Right cardiac atrium (tissue), 5 donors: ENCODE measurements at regions not wholly inside any gene's neighbourhood (a gene's known extent, or its start where the extent isn't known, plus 50 kb on each side); places are given as distances from the start of the nearest gene placed in this dataset.
A peak's percentile ranks its signal among the peaks of the same experiment; 100 is the strongest.

ENCODE experiments used
- ATAC-seq, 2 donors: fragments of 200-7000 bp; cut with Tn5 transposase; one replicate each; pipeline versions ENCODE4 v1.8.0 to v1.9.1; 2020; ENCODE audit warnings: moderate library complexity in 2 of 2, mild to moderate bottlenecking in 1 of 2
- DNase-seq, 3 donors: peaks; one replicate each; pipeline ENCODE4 v3.0.0-alpha.2; 2020
- H3K27ac ChIP-seq: one replicate; pipeline ENCODE4 v1.5.1; 2013; ENCODE audit warnings: mild to moderate bottlenecking, low read length, control low read depth, moderate library complexity
- H3K27me3 ChIP-seq: one replicate; pipeline ENCODE4 v1.6.1; 2013; ENCODE audit not compliant: control insufficient read depth, insufficient read depth
- H3K4me1 ChIP-seq: one replicate; pipeline ENCODE4 v1.6.1; 2013; ENCODE audit warnings: low read length; ENCODE audit not compliant: control insufficient read depth, insufficient read depth
- H3K4me3 ChIP-seq: one replicate; pipeline ENCODE4 v1.5.1; 2013; ENCODE audit warnings: low read length, control low read depth
- H3K9me3 ChIP-seq: one replicate; pipeline ENCODE4 v1.6.1; 2013; ENCODE audit warnings: low read length; ENCODE audit not compliant: control insufficient read depth
- WGBS: extraction: QIAGEN DNeasy Blood & Tissue Kit; methylation state at CpG from one replicate; pipeline ENCODE4 v1.1.7; 2013; 5-methylcytosine and 5-hydroxymethylcytosine counted together
- intact Hi-C, 4 donors: fragments of 100-400 bp; cut with DNase I; formaldehyde crosslinking; loops; one replicate each; pipeline versions ENCODE4 v1.11.0 to v1.14.0; 2022 to 2023
- donor health status: healthy with polysubstance abuse.
- donor health status: DM: no; HTN: yes; CAD: no.
- donor health status: DM: no; HTN: no; CAD: no.
- donor health status: DM: no; HTN: yes; CAD: no; lungs with severe emphysema.
- donor health status: DM: yes; HTN: yes; CAD: no.

GRCh38 chr6:74979065-74979766 is 226.6 kb downstream of the COL12A1 start:
- H3K27ac ChIP-seq = no peak overlapping the region
- ATAC-seq (no peak), DNase-seq (no peak)
- WGBS = 86% methylated on average over 7 of the region's 7 CpGs
- intact Hi-C loops = no loop called here
- no peak overlapping the region for H3K4me3 ChIP-seq
- H3K27me3 ChIP-seq = no peaks in the 10 kb centered on the region
- no peaks in the 10 kb centered on the region for H3K4me1 ChIP-seq
- H3K9me3 ChIP-seq = no peaks in the 10 kb centered on the region

GRCh38 chr6:74976701-74977100 is 229.2 kb downstream of the COL12A1 start:
- H3K27ac ChIP-seq = no peak overlapping the region
- intact Hi-C loops = no loop called here
- H3K4me1 ChIP-seq = no peaks in the 10 kb centered on the region
- no peak overlapping the region for H3K4me3 ChIP-seq
- 69% methylated on average over 2 of the region's 2 CpGs for WGBS
- no peaks in the 10 kb centered on the region for H3K9me3 ChIP-seq
- H3K27me3 ChIP-seq = no peaks in the 10 kb centered on the region
- no peak for ATAC-seq
- DNase-seq = no peak

GRCh38 chr6:74976026-74976425 is 229.8 kb downstream of the COL12A1 start:
- H3K4me1 ChIP-seq = no peaks in the 10 kb centered on the region
- no peak overlapping the region for H3K4me3 ChIP-seq
- intact Hi-C loops = no loop called here
- no peaks in the 10 kb centered on the region for H3K27me3 ChIP-seq
- ATAC-seq (no peak), DNase-seq (no peak)
- H3K27ac ChIP-seq = no peak overlapping the region
- no peaks in the 10 kb centered on the region for H3K9me3 ChIP-seq

DNA sequence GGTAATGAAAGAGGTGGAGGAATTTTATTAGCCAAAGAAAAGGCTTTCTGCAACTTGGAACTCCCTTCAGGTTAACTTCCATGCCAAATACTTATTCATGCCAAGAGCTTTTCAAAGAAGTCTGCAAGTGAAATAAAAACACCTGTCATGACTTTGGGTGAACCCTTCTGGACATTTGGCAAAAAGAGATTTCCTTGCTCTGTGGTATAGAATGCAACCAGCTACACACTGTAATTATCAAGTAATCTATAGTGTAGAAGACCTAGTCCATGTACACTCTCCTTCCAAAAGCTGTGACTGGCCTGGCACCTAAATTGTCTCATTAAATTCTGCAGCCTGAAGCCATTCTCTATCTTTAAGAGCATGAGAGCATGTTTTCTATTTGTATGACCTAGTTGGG is 232.3 kb downstream of the COL12A1 start:
- Histone ChIP-seq H3K27ac (no peak overlapping the region), H3K27me3 (no peaks in the 10 kb centered on the region), H3K9me3 (no peaks in the 10 kb centered on the region), H3K4me1 (no peaks in the 10 kb centered on the region), H3K4me3 (no peak overlapping the region)
- ATAC-seq (no peak), DNase-seq (no peak)
- intact Hi-C loops = no loop called here

- ATAC-seq = no peak
- no peak for DNase-seq
- intact Hi-C loops = no loop called here
- H3K4me1 ChIP-seq = no peaks in the 10 kb centered on the region
- no peaks in the 10 kb centered on the region for H3K9me3 ChIP-seq
- H3K27me3 ChIP-seq = no peaks in the 10 kb centered on the region
- no peak overlapping the region for H3K4me3 ChIP-seq
- no peak overlapping the region for H3K27ac ChIP-seq
These were observed 234.2 kb downstream of the COL12A1 start for GRCh38 chr6:74971633-74972032.

- Histone ChIP-seq H3K9me3 (no peaks in the 10 kb centered on the region), H3K4me1 (no peaks in the 10 kb centered on the region), H3K27me3 (no peaks in the 10 kb centered on the region), H3K4me3 (no peak overlapping the region), H3K27ac (no peak overlapping the region)
- DNase-seq = no peak
- no peak for ATAC-seq
- WGBS = 48% methylated on average over 4 of the region's 4 CpGs
- intact Hi-C loops = no loop called here
These were observed 236.1 kb downstream of the COL12A1 start for GRCh38 chr6:74969591-74970267.

DNA sequence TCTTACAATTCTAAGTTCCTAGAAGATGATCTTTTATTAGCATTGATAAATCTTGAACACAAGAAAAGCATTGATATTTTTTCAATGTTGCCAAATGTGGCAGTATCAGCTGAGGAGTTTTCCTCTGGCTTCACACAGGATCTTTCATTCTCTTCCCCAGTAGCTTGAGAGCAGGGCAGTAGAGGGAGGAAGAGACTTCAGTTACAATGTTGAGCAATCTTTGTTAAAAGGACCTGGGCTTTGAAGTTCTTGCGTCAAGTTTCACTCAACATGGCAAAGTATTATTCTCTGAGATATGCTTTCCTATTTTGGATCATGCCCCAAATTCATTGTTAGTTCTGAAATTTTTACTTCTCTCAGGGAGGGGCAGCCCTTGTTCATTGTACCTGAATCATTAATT is 238.0 kb downstream of the COL12A1 start:
- Histone ChIP-seq H3K4me1 (no peaks in the 10 kb centered on the region), H3K27ac (no peak overlapping the region), H3K4me3 (no peak overlapping the region), H3K9me3 (no peaks in the 10 kb centered on the region), H3K27me3 (no peaks in the 10 kb centered on the region)
- WGBS = 97% methylated on average over 1 of the region's 1 CpG
- ATAC-seq (no peak), DNase-seq (no peak)
- intact Hi-C loops = no loop called here

DNA sequence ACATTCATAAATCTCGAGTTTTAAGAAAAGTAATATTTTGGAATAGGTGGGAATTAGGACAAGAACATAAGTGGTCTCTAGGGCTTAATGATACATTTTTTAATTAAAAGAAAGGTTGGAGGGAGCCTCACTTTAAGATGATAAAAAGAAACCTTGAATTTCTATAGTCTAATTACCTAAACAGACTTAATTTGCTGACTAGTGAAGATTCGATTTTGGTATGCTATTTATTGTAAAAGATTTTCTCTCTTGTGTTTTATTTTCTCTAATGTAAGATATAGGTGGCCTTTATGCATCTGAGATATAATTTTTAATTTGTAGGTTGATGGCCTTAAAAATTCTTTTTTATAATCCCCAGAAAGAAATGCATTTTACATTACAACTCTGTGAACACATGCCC is 239.1 kb downstream of the COL12A1 start:
- H3K27ac ChIP-seq = no peak overlapping the region
- H3K4me1 ChIP-seq = no peaks in the 10 kb centered on the region
- intact Hi-C loops = no loop called here
- H3K9me3 ChIP-seq = no peaks in the 10 kb centered on the region
- H3K27me3 ChIP-seq = no peaks in the 10 kb centered on the region
- no peak overlapping the region for H3K4me3 ChIP-seq
- no peak for DNase-seq
- ATAC-seq = no peak
- 85% methylated on average over 2 of the region's 2 CpGs for WGBS

GRCh38 chr6:74964871-74965441 is 240.9 kb downstream of the COL12A1 start:
- Histone ChIP-seq H3K9me3 (no peaks in the 10 kb centered on the region), H3K4me1 (no peaks in the 10 kb centered on the region), H3K27ac (no peak overlapping the region), H3K4me3 (no peak overlapping the region), H3K27me3 (no peaks in the 10 kb centered on the region)
- DNase-seq = peak in 1 of 3 donors; percentile 32
- WGBS = 69% methylated on average over 2 of the region's 2 CpGs
- no peak for ATAC-seq
- intact Hi-C loops = no loop called here

DNA sequence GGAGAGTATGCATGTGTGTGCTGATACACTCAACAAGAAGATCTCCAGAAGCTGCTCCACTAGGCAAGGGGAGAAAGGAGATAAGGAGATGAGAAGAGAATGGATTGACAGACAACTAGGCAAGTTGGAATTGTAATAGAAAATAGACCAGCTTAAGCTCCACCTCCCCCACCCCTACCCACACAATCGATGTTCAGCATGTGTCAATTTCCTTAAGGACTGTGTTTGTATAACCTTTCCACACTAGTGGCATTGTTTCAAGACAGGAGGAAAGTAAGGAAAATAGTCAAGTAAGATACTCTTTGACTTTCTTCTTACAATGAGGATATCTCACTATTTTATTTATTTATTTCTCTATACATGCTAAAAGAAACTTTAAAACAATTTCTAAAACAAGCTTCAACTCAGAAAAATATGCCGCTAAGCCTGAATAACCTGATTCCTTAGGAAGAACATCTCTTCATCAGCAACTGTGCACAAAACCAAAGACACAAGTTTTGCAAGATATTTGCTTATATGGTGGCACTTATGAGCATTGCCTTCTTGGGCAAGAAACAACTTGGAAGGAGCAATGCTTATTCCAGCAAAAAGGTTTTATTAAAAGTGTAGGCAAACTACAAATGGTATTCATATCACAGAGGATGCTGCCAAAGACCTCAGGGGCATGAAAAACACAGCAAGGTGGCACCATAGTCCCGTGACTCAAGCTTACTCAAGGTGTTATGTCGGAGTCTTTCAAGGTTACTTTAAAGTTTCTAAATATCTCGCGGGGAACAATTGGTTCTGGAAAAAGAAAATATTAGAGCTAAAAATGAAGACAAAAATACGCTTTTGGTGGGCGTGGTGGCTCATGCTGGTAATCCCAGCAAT is 249.1 kb downstream of the COL12A1 start:
- 88% methylated on average over 8 of the region's 8 CpGs for WGBS
- H3K4me3 ChIP-seq = no peak overlapping the region
- ATAC-seq = no peak

DNA sequence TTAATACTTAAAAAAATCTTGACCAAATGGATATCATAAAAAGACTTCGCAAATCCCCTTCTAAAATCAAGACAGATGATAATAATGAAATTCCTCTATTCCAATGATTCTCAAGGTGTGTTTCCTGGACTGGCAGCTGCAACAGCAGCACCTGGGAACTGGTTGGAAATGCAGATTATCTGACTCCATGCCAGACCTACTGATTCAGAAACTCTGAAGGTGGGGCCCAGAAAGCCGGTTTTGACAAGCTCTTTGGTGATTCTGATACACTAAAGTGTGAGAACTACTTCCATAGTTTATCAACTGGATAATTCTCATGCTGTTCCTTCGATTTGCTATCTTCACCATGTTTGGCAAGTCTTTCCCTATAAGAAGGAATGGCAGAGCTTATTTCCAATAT is 252.1 kb downstream of the COL12A1 start:
- H3K27ac ChIP-seq = no peak overlapping the region
- no peak overlapping the region for H3K4me3 ChIP-seq
- intact Hi-C loops = no loop called here
- no peak for DNase-seq
- H3K27me3 ChIP-seq = no peaks in the 10 kb centered on the region
- no peaks in the 10 kb centered on the region for H3K9me3 ChIP-seq
- H3K4me1 ChIP-seq = no peaks in the 10 kb centered on the region
- 80% methylated on average over 3 of the region's 3 CpGs for WGBS
- no peak for ATAC-seq

More for the DNA sequence above, 249.1 kb downstream of the COL12A1 start:
- Histone ChIP-seq H3K27me3 (no peaks in the 10 kb centered on the region), H3K4me1 (no peaks in the 10 kb centered on the region), H3K27ac (no peak overlapping the region), H3K9me3 (no peaks in the 10 kb centered on the region)
- intact Hi-C loops = no loop called here
- DNase-seq = no peak
